ENCODE measurements at regions not wholly inside any gene's neighbourhood (a gene's known extent, or its start where the extent isn't known, plus 50 kb on each side); places are given as distances from the start of the nearest gene placed in this dataset.

- no peak overlapping the region for H3K4me3 ChIP-seq (ENCODE audit: low read depth, low read length)
- no peak for TF ChIP-seq CTCF (IDR thresholded peaks at IDR 0.05; ENCODE audit: low read depth, low read length, missing control alignments)
- in situ Hi-C loops (cut with HindIII; ENCODE audit: low sequenced_read_pairs) = no loop called here
- no peak for DNase-seq (ENCODE audit: low read depth)
Observed at GRCh38 chr7:156543699-156544598, 96.6 kb upstream of the RNF32 start.

GRCh38 chr7:156540619-156541165 lies 99.9 kb upstream of the RNF32 start:
- H3K4me3 ChIP-seq (ENCODE audit: low read depth, low read length) = no peak overlapping the region
- in situ Hi-C loops (cut with HindIII; ENCODE audit: low sequenced_read_pairs) = no loop called here
- no peak for DNase-seq (ENCODE audit: low read depth)
- no peak for TF ChIP-seq CTCF (IDR thresholded peaks at IDR 0.05; ENCODE audit: low read depth, low read length, missing control alignments)

DNA sequence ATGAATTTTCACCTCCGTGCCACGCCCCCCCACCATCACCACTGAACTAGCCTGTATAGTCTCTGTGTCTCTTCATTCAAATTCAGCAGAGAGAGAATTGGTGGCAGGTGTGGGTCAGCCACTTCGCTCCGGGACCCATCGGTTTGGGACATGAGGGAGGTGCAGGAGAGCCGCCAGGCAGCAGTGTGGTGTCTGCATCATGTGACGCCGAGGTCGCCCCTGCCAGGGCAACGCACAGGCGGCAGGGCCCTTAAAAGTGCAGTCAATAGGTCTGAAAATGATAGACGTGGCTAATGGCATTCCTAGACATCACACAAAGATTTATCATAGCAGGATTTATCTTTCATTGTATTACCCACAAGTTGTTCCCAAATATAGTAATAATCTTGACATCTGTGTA lies 100.6 kb upstream of the RNF32 start:
- in situ Hi-C loops (cut with HindIII; ENCODE audit: low sequenced_read_pairs) = loop anchor here (5.0 kb wide), 1 partner anchor 48 kb away; no protein-coding TSS in a partner anchor
- no peak overlapping the region for H3K4me3 ChIP-seq (ENCODE audit: low read depth, low read length)
- no peak for DNase-seq (ENCODE audit: low read depth)
- TF ChIP-seq CTCF (IDR thresholded peaks at IDR 0.05; ENCODE audit: low read depth, low read length, missing control alignments) = no peak

DNA sequence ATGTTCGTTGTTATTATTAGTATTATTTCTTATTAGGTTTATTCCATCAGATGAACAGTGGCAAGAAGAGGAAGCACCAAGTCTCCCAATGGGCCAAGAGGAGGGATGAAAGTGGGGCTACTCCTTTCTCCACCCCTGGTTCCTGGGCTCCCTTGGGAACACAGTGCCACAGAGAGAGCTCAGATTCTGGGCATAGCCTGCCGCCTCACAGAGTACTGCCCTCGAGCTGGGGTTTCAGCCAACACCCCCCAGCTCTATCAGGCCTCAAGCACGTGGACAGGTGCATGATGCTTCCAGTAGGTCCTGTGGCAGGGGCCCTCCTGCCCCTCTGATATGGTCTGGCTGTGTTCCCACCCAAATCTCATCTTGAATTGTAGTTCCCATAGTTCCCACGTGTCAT lies 103.6 kb upstream of the RNF32 start:
- in situ Hi-C loops (cut with HindIII; ENCODE audit: low sequenced_read_pairs) = loop anchor here (5.0 kb wide), 1 partner anchor 45 kb away; no protein-coding TSS in a partner anchor
- no peak for DNase-seq (ENCODE audit: low read depth)
- no peak overlapping the region for H3K4me3 ChIP-seq (ENCODE audit: low read depth, low read length)

DNA sequence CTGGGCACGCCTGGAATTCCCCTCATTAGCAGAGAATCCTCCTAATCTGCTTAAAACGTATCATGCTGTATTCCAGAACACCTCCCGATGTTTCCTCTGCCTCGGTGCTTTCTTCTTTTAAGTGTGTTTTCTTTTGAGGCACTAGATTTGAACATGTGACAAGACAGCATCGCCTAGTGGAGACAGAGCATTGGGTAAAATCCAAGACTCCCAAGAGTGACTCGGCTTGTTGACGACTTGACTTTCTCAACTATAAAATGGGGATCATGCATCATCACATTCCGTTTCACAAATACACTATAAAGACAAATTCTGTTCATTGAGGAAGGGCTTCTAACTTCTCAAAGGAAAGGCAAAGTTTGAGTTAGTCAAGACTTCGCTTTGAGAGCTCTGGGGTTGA lies 105.6 kb upstream of the RNF32 start:
- no peak for DNase-seq (ENCODE audit: low read depth)
- no peak overlapping the region for H3K4me3 ChIP-seq (ENCODE audit: low read depth, low read length)

More for the DNA sequence above, 103.6 kb upstream of the RNF32 start:
- TF ChIP-seq CTCF (IDR thresholded peaks at IDR 0.05; ENCODE audit: low read depth, low read length, missing control alignments) = no peak

GRCh38 chr7:156533964-156534363 lies 106.6 kb upstream of the RNF32 start:
- no peak for TF ChIP-seq CTCF (IDR thresholded peaks at IDR 0.05; ENCODE audit: low read depth, low read length, missing control alignments)
- no peak for DNase-seq (ENCODE audit: low read depth)
- in situ Hi-C loops (cut with HindIII; ENCODE audit: low sequenced_read_pairs) = no loop called here
- no peak overlapping the region for H3K4me3 ChIP-seq (ENCODE audit: low read depth, low read length)

More for the DNA sequence above, 105.6 kb upstream of the RNF32 start:
- in situ Hi-C loops (cut with HindIII; ENCODE audit: low sequenced_read_pairs) = loop anchor here (5.0 kb wide), 1 partner anchor 43 kb away; no protein-coding TSS in a partner anchor
- TF ChIP-seq CTCF (IDR thresholded peaks at IDR 0.05; ENCODE audit: low read depth, low read length, missing control alignments) = no peak

All from astrocyte of the cerebellum (primary cell).